HEK293 (cell line): ENCODE measurements at regions not wholly inside any gene's neighbourhood (a gene's known extent, or its start where the extent isn't known, plus 50 kb on each side); places are given as distances from the start of the nearest gene placed in this dataset.
"Not testable (repeated sequence)": the region's sequence is repeated elsewhere in the genome, so short reads cannot be mapped to it uniquely, and the experiment has no call there.

Source experiments
- CTCF ChIA-PET: fragments of 350-600 bp; formaldehyde crosslinking; extraction: SDS; loops from one replicate; lab custom pipeline; 2021; ENCODE audit warnings: antibody characterized with exemption; lab: Yijun Ruan, JAX
- POLR2A ChIA-PET: fragments of 300-600 bp; formaldehyde crosslinking; extraction: SDS; loops from one replicate; lab custom pipeline; 2020; ENCODE audit warnings: antibody characterized with exemption, inconsistent platforms; lab: Yijun Ruan, JAX
- H3K27ac ChIP-seq: fragments of 200-500 bp; sonication (Bioruptor generic); 2 replicates; pipeline ENCODE4 v1.5.1; 2014; ENCODE audit warnings: low read depth, low read length, control low read depth, inconsistent platforms; ENCODE audit errors: extremely low read depth
- H3K36me3 ChIP-seq, 2 experiments: fragments of 200-500 bp in 1 of 2; sonication (Bioruptor generic) in 1 of 2; 1 replicate in 1 of 2; 2 replicates in 1 of 2; pipeline ENCODE4 v1.5.1; 2014 to 2017; ENCODE audit warnings: inconsistent platforms in 2 of 2, low read length in 2 of 2; ENCODE audit not compliant: control insufficient read depth in 2 of 2, insufficient read depth in 1 of 2
- H3K4me1 ChIP-seq: fragments of 200-500 bp; sonication (Bioruptor generic); 2 replicates; pipeline ENCODE4 v1.5.1; 2014; ENCODE audit warnings: mild to moderate bottlenecking, low read length, inconsistent platforms; ENCODE audit not compliant: control insufficient read depth, insufficient read depth
- H3K4me3 ChIP-seq: 2 replicates; pipeline ENCODE4 v1.5.1; 2011; ENCODE audit warnings: low read depth, mild to moderate bottlenecking, control low read depth, low read length, moderate library complexity
- H3K9me3 ChIP-seq: fragments of 200-500 bp; sonication (Bioruptor generic); 2 replicates; pipeline ENCODE4 v1.5.1; 2014; ENCODE audit warnings: low read depth, low read length, inconsistent platforms; ENCODE audit not compliant: control insufficient read depth, insufficient read depth
- SCRT1 ChIP-seq: fragments of 450-650 bp; formaldehyde crosslinking; IDR thresholded peaks from 2 replicates; pipeline ENCODE4 v1.5.1; 2016; ENCODE audit warnings: missing biosample characterization, missing genetic modification characterization, borderline replicate concordance
- SCRT2 ChIP-seq: fragments of 450-650 bp; formaldehyde crosslinking; IDR thresholded peaks from 2 replicates; pipeline ENCODE4 v1.5.1; 2016; ENCODE audit warnings: missing biosample characterization, missing genetic modification characterization
- ZFP37 ChIP-seq: fragments of 450-650 bp; formaldehyde crosslinking; IDR thresholded peaks from 2 replicates; pipeline ENCODE4 v1.5.1; 2016; ENCODE audit warnings: missing biosample characterization, missing genetic modification characterization
- ZNF121 ChIP-seq: fragments of 450-650 bp; formaldehyde crosslinking; IDR thresholded peaks from 2 replicates; pipeline ENCODE4 v1.5.1; 2016; ENCODE audit warnings: missing biosample characterization, missing genetic modification characterization
- ZNF335 ChIP-seq: fragments of 450-650 bp; formaldehyde crosslinking; conservative IDR thresholded peaks from 2 replicates; pipeline ENCODE4 v1.5.1; 2016; ENCODE audit warnings: missing biosample characterization, missing genetic modification characterization
- ZNF426 ChIP-seq: fragments of 450-650 bp; formaldehyde crosslinking; IDR thresholded peaks from 2 replicates; pipeline ENCODE4 v1.5.1; 2017; ENCODE audit warnings: missing biosample characterization, missing genetic modification characterization, mild to moderate bottlenecking, inconsistent platforms, moderate library complexity
- ZNF544 ChIP-seq: fragments of 450-650 bp; formaldehyde crosslinking; IDR thresholded peaks from 2 replicates; pipeline ENCODE4 v1.5.0; 2017; ENCODE audit warnings: missing biosample characterization, missing genetic modification characterization
- ZNF585B ChIP-seq: fragments of 450-650 bp; formaldehyde crosslinking; IDR thresholded peaks from 2 replicates; pipeline ENCODE4 v1.5.1; 2016; ENCODE audit warnings: missing biosample characterization, missing genetic modification characterization
- TF ChIP-seq, protein P1 (sequence below): fragments of 450-650 bp; formaldehyde crosslinking; IDR thresholded peaks from 2 replicates; pipeline ENCODE4 v1.5.1; 2016; ENCODE audit warnings: missing biosample characterization, missing genetic modification characterization
- TF ChIP-seq, protein P2 (sequence below): fragments of 450-650 bp; formaldehyde crosslinking; IDR thresholded peaks from 2 replicates; pipeline ENCODE4 v1.5.1; 2017; ENCODE audit warnings: missing biosample characterization, missing genetic modification characterization
- TF ChIP-seq, protein P3 (sequence below): fragments of 450-650 bp; formaldehyde crosslinking; IDR thresholded peaks from 2 replicates; pipeline ENCODE4 v1.5.1; 2016; ENCODE audit warnings: missing biosample characterization, missing genetic modification characterization
- TF ChIP-seq, protein P4 (sequence below): fragments of 450-650 bp; formaldehyde crosslinking; IDR thresholded peaks from 2 replicates; pipeline ENCODE4 v1.5.1; 2016; ENCODE audit warnings: missing biosample characterization, missing genetic modification characterization, borderline replicate concordance

DNA sequence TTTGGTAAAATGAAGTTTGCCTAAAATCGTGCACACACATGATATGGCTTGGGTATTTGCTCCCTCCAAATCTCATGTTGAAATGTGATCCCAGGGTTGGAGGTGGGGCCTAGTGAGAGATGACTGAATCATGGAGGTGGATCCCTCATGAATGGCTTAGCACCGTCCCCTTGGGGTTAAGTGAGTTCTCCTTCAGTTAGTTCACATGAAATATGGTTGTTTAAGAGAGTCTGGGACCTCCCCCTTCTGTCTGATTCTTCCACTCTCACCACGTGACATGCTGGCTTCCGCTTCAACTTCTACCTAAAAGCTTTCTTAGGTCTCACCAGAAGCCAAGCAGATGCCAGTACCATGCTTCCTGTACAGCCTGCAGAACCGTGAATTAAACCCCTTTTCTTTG lies 58.4 kb downstream of the SIPA1L2 start (continued):
- TF ChIP-seq, protein P1, sequence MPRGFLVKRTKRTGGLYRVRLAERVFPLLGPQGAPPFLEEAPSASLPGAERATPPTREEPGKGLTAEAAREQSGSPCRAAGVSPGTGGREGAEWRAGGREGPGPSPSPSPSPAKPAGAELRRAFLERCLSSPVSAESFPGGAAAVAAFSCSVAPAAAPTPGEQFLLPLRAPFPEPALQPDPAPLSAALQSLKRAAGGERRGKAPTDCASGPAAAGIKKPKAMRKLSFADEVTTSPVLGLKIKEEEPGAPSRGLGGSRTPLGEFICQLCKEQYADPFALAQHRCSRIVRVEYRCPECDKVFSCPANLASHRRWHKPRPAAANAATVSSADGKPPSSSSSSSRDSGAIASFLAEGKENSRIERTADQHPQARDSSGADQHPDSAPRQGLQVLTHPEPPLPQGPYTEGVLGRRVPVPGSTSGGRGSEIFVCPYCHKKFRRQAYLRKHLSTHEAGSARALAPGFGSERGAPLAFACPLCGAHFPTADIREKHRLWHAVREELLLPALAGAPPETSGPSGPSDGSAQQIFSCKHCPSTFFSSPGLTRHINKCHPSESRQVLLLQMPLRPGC (tag by site-specific recombination), result peak; percentile 65; the same call in 1 of the 2 replicates

DNA sequence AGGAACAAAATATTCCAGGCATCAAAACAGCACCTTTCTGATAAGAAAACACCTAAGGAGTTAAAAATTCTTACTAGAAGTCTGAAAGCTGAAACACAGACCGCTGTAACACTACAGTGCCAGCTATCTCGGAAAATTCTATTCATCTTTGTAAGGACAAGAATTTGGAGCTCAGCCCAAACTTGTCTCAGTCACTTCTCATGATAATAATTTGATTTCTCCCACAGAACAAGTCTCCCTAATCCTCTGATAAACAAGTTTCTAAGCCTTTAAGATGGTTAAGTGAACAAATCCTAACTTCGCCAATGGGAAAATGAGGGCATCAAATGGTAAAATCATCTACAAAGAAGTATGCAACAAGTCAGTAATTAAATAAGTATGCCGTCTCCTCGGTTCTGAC lies 59.9 kb downstream of the SIPA1L2 start:
- ChIA-PET POLR2A (no interaction called here), CTCF (interaction anchor here (1.0 to 1.4 kb wide), 4 partner anchors 9 to 57 kb away, joined by 3 to 5 read pairs (median 4); no protein-coding TSS in a partner anchor)
- TF ChIP-seq SCRT2 (peak; percentile 78), ZNF544 (tag by site-specific recombination) (no peak), SCRT1 (tag by site-specific recombination) (peak; percentile 72)
- TF ChIP-seq, protein P2, sequence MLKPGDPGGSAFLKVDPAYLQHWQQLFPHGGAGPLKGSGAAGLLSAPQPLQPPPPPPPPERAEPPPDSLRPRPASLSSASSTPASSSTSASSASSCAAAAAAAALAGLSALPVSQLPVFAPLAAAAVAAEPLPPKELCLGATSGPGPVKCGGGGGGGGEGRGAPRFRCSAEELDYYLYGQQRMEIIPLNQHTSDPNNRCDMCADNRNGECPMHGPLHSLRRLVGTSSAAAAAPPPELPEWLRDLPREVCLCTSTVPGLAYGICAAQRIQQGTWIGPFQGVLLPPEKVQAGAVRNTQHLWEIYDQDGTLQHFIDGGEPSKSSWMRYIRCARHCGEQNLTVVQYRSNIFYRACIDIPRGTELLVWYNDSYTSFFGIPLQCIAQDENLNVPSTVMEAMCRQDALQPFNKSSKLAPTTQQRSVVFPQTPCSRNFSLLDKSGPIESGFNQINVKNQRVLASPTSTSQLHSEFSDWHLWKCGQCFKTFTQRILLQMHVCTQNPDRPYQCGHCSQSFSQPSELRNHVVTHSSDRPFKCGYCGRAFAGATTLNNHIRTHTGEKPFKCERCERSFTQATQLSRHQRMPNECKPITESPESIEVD, result 0 out of 2 replicates have a peak, but pooled peaks have one; percentile 17
- no peaks in the 10 kb centered on the region for H3K36me3 ChIP-seq
- peaks cover 74% of the 10 kb centered on the region for H3K4me1 ChIP-seq
- no peaks in the 10 kb centered on the region for H3K9me3 ChIP-seq
- H3K27ac ChIP-seq, result peak overlapping the region; percentile 10; the same call in 1 of the 2 replicates
- no peak overlapping the region for H3K4me3 ChIP-seq

DNA sequence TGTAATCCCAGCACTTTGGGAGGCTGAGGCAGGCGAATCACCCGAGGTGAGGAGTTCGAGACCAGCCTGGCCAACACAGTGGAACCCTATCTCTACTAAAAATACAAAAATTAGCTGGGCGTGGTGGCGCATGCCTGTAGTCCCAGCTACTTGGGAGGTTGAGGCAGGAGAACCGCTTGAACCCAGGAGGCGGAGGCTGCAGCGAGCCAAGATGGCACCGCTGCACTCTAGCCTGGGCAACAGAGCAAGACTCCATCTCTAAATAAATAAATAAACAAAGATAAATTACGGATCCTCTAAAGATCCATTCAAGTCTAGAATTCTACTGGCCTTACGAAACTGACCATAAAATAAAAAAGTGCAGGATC lies 60.4 kb downstream of the SIPA1L2 start:
- H3K4me3 ChIP-seq, H3K9me3 ChIP-seq, H3K27ac ChIP-seq, POLR2A ChIA-PET, H3K36me3 ChIP-seq: not testable (repeated sequence)
- TF ChIP-seq, protein P3, sequence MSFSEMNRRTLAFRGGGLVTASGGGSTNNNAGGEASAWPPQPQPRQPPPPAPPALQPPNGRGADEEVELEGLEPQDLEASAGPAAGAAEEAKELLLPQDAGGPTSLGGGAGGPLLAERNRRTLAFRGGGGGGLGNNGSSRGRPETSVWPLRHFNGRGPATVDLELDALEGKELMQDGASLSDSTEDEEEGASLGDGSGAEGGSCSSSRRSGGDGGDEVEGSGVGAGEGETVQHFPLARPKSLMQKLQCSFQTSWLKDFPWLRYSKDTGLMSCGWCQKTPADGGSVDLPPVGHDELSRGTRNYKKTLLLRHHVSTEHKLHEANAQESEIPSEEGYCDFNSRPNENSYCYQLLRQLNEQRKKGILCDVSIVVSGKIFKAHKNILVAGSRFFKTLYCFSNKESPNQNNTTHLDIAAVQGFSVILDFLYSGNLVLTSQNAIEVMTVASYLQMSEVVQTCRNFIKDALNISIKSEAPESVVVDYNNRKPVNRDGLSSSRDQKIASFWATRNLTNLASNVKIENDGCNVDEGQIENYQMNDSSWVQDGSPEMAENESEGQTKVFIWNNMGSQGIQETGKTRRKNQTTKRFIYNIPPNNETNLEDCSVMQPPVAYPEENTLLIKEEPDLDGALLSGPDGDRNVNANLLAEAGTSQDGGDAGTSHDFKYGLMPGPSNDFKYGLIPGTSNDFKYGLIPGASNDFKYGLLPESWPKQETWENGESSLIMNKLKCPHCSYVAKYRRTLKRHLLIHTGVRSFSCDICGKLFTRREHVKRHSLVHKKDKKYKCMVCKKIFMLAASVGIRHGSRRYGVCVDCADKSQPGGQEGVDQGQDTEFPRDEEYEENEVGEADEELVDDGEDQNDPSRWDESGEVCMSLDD (tag by site-specific recombination), result peak; percentile 23; the same call in 1 of the 2 replicates
- TF ChIP-seq ZNF121 (tag by site-specific recombination) (peak; percentile 94), ZNF585B (0 out of 2 replicates have a peak, but pooled peaks have one; percentile 3)
- H3K4me1 ChIP-seq, result peaks cover 70% of the 10 kb centered on the region
- CTCF ChIA-PET, result interaction anchor here (1.0 to 1.4 kb wide), 4 partner anchors 10 to 58 kb away, joined by 3 to 4 read pairs (median 3); no protein-coding TSS in a partner anchor

DNA sequence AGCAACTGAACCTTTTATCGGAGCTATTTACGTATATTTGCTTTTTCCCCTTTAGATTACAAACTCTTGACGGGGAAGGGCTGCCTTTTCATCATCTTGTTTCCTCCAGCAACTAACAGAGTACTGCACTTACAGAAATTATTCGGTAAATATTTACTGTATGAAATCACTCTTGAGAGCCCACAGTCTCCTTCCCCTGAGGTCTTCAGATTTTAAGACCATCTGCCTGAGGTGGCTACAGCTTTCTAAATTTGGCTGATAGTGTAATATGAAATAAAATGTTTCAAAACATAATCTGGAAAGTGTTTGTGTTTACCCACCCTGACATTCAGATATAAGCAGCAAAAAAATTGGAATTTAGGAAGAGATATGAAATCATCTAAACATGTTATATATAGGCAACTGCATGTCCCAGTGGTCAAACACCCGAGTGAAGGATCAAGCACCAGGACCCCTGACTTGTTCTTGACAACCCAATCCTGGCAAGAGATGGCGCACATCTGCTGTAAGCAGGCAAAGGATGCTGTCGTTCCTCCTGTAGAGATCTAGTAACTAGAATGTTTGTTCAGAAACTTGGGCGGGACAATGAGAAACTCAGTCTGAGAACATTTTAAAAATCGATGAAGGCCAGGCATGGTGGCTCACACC lies 60.9 kb downstream of the SIPA1L2 start:
- ChIA-PET POLR2A (no interaction called here), CTCF (interaction anchor here (0.7 to 2.0 kb wide), 5 partner anchors 13 to 141 kb away, joined by 3 to 5 read pairs (median 3); no protein-coding TSS in a partner anchor)
- H3K27ac ChIP-seq, result peak overlapping the region; percentile 28; the same call in 1 of the 2 replicates
- no peaks in the 10 kb centered on the region for H3K9me3 ChIP-seq
- H3K4me1 ChIP-seq, result peaks cover 66% of the 10 kb centered on the region
- H3K36me3 ChIP-seq, result no peaks in the 10 kb centered on the region
- TF ChIP-seq, protein P4, sequence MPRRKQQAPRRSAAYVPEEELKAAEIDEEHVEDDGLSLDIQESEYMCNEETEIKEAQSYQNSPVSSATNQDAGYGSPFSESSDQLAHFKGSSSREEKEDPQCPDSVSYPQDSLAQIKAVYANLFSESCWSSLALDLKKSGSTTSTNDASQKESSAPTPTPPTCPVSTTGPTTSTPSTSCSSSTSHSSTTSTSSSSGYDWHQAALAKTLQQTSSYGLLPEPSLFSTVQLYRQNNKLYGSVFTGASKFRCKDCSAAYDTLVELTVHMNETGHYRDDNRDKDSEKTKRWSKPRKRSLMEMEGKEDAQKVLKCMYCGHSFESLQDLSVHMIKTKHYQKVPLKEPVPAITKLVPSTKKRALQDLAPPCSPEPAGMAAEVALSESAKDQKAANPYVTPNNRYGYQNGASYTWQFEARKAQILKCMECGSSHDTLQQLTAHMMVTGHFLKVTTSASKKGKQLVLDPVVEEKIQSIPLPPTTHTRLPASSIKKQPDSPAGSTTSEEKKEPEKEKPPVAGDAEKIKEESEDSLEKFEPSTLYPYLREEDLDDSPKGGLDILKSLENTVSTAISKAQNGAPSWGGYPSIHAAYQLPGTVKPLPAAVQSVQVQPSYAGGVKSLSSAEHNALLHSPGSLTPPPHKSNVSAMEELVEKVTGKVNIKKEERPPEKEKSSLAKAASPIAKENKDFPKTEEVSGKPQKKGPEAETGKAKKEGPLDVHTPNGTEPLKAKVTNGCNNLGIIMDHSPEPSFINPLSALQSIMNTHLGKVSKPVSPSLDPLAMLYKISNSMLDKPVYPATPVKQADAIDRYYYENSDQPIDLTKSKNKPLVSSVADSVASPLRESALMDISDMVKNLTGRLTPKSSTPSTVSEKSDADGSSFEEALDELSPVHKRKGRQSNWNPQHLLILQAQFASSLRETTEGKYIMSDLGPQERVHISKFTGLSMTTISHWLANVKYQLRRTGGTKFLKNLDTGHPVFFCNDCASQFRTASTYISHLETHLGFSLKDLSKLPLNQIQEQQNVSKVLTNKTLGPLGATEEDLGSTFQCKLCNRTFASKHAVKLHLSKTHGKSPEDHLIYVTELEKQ (tag by site-specific recombination), result no peak
- TF ChIP-seq ZNF335 (tag by site-specific recombination), result peak; percentile 52
- TF ChIP-seq ZFP37 (tag by site-specific recombination), result 0 out of 2 replicates have a peak, but pooled peaks have one; percentile 3
- TF ChIP-seq ZNF426 (tag by site-specific recombination), result no peak
- no peak overlapping the region for H3K4me3 ChIP-seq
